Pancreas (tissue), 10 donors: ENCODE measurements at regions not wholly inside any gene's neighbourhood (a gene's known extent, or its start where the extent isn't known, plus 50 kb on each side); places are given as distances from the start of the nearest gene placed in this dataset.

Experiments used
- ATAC-seq, 4 donors: fragments of 200-7000 bp; cut with Tn5 transposase; one replicate each; pipeline versions ENCODE4 v1.8.0 to v1.9.1; 2020; ENCODE audit warnings: mild to moderate bottlenecking in 4 of 4, moderate library complexity in 4 of 4
- DNase-seq, 6 donors: peaks; one replicate each; pipeline ENCODE4 v3.0.0-alpha.2; 2020
- FAIRE-seq: peaks from 2 replicates; lab custom pipeline; 2012; peaks lifted over from hg19 to GRCh38; lab: Jason Lieb, UNC
- H3K27ac ChIP-seq, 4 donors: fragments of 200-600 bp; sonication (generic); 1 replicate in 3 of 4; 2 replicates in 1 of 4; pipeline versions ENCODE4 v1.5.0 to v1.8.0; 2020
- H3K27me3 ChIP-seq, 4 donors: fragments of 200-600 bp; one replicate each; pipeline ENCODE4 v1.8.0; 2021
- H3K36me3 ChIP-seq, 3 donors: fragments of 200-600 bp; sonication (generic) in 1 of 3; one replicate each; pipeline versions ENCODE4 v1.5.0 to v1.8.0; 2020 to 2021
- H3K4me1 ChIP-seq, 3 donors: fragments of 200-600 bp; one replicate each; pipeline ENCODE4 v1.8.0; 2021
- H3K4me3 ChIP-seq, 4 donors: fragments of 200-600 bp; sonication (generic) in 2 of 4; one replicate each; pipeline versions ENCODE4 v1.5.0 to v1.8.0; 2020 to 2021
- H3K9me3 ChIP-seq, 4 donors: fragments of 200-600 bp; one replicate each; pipeline ENCODE4 v1.8.0; 2021
- CTCF ChIP-seq, 4 donors: fragments of 200-600 bp; sonication (generic) in 3 of 4; IDR thresholded peaks; one replicate each; pipeline versions ENCODE4 v1.5.0 to v1.8.0; 2021; ENCODE audit warnings: antibody characterized with exemption in 4 of 4
- WGBS, 2 donors: extraction: QIAGEN DNeasy Blood & Tissue Kit; methylation state at CpG; one replicate each; pipeline ENCODE4 v1.1.7; 2013; 5-methylcytosine and 5-hydroxymethylcytosine counted together
- intact Hi-C, 3 donors: fragments of 100-400 bp; cut with DNase I; formaldehyde crosslinking; loops; one replicate each; pipeline versions ENCODE4 v1.11.1 to v1.14.2; 2022
- donor health status: healthy with polysubstance abuse.
- donor health status: DM: no; HTN: no; CAD: no; lungs with moderate emphysema.
- donor health status: DM: no; HTN: no; CAD: no.
- donor health status: control.
- donor health status: control.
- donor health status: Bipolar disorder and iron deficiency.
- donor health status: DM: yes; HTN: yes; CAD: no.
- donor health status: DM: no; HTN: no; CAD: no.
- donor health status: DM: no; HTN: no; CAD: no.
- donor health status: DM: yes; HTN: yes; CAD: no.

- no peak overlapping the region for H3K27ac ChIP-seq
- no peaks in the 10 kb centered on the region for H3K9me3 ChIP-seq
- H3K4me3 ChIP-seq: no peak overlapping the region
- ATAC-seq: peak in 3 of 4 donors; percentile 63 to 71 (median 63)
- H3K4me1 ChIP-seq: no peaks in the 10 kb centered on the region
- WGBS, 2 donors: 23 to 29% methylated on average over 4 of the region's 4 CpGs
- no peak for DNase-seq
- no peaks in the 10 kb centered on the region for H3K36me3 ChIP-seq
- peak; percentile 94 for FAIRE-seq
- peaks cover 0 to 12% (median 0%) of the 10 kb centered on the region in 4 donors for H3K27me3 ChIP-seq
- TF ChIP-seq CTCF (IDR thresholded peaks at IDR 0.05): peak in 3 of 4 donors; percentile 22 to 35 (median 24)
- intact Hi-C loops: no loop called here
Observed at GRCh38 chr12:85448548-85449139, 168.6 kb downstream of the ALX1 start.

GRCh38 chr12:85457016-85457415 is 177.0 kb downstream of the ALX1 start:
- FAIRE-seq (no peak), DNase-seq (no peak), ATAC-seq (no peak)
- Histone ChIP-seq H3K36me3 (no peaks in the 10 kb centered on the region), H3K27ac (no peak overlapping the region), H3K27me3 (peaks cover 0 to 3% (median 0%) of the 10 kb centered on the region in 4 donors), H3K4me1 (no peaks in the 10 kb centered on the region), H3K9me3 (no peaks in the 10 kb centered on the region), H3K4me3 (no peak overlapping the region)
- 81 to 86% methylated on average over 1 of the region's 1 CpG for WGBS, 2 donors
- no peak for TF ChIP-seq CTCF (IDR thresholded peaks at IDR 0.05)
- intact Hi-C loops: no loop called here

- Histone ChIP-seq H3K9me3 (no peaks in the 10 kb centered on the region), H3K36me3 (no peaks in the 10 kb centered on the region), H3K4me3 (no peak overlapping the region), H3K4me1 (no peaks in the 10 kb centered on the region), H3K27ac (no peak overlapping the region), H3K27me3 (no peaks in the 10 kb centered on the region)
- 81 to 93% methylated on average over 4 of the region's 4 CpGs for WGBS, 2 donors
- no peak for DNase-seq
- no peak for FAIRE-seq
- intact Hi-C loops: no loop called here
- no peak for ATAC-seq
- no peak for TF ChIP-seq CTCF (IDR thresholded peaks at IDR 0.05)
Observed at GRCh38 chr12:85461127-85461526, 181.1 kb downstream of the ALX1 start.

GRCh38 chr12:85462888-85463287 is 182.9 kb downstream of the ALX1 start:
- Histone ChIP-seq H3K27ac (no peak overlapping the region), H3K27me3 (no peaks in the 10 kb centered on the region), H3K4me1 (no peaks in the 10 kb centered on the region), H3K36me3 (no peaks in the 10 kb centered on the region), H3K9me3 (no peaks in the 10 kb centered on the region), H3K4me3 (no peak overlapping the region)
- ATAC-seq (no peak), FAIRE-seq (no peak), DNase-seq (no peak)
- no peak for TF ChIP-seq CTCF (IDR thresholded peaks at IDR 0.05)
- intact Hi-C loops: no loop called here
- 67 to 79% methylated on average over 4 of the region's 4 CpGs for WGBS, 2 donors

GRCh38 chr12:85466890-85467289 is 186.9 kb downstream of the ALX1 start:
- Histone ChIP-seq H3K27ac (no peak overlapping the region), H3K9me3 (no peaks in the 10 kb centered on the region), H3K36me3 (no peaks in the 10 kb centered on the region), H3K4me1 (no peaks in the 10 kb centered on the region), H3K4me3 (no peak overlapping the region), H3K27me3 (no peaks in the 10 kb centered on the region)
- FAIRE-seq (no peak), ATAC-seq (no peak), DNase-seq (no peak)
- TF ChIP-seq CTCF (IDR thresholded peaks at IDR 0.05): no peak
- intact Hi-C loops: no loop called here
